SK-N-DZ (cell line): ENCODE measurements at regions not wholly inside any gene's neighbourhood (a gene's known extent, or its start where the extent isn't known, plus 50 kb on each side); places are given as distances from the start of the nearest gene placed in this dataset.
"Not testable (repeated sequence)": the region's sequence is repeated elsewhere in the genome, so short reads cannot be mapped to it uniquely, and the experiment has no call there.

Source experiments
- DNase-seq: peaks from one replicate; pipeline ENCODE4 v3.0.0-alpha.2; 2015; ENCODE audit warnings: low spot score

DNA sequence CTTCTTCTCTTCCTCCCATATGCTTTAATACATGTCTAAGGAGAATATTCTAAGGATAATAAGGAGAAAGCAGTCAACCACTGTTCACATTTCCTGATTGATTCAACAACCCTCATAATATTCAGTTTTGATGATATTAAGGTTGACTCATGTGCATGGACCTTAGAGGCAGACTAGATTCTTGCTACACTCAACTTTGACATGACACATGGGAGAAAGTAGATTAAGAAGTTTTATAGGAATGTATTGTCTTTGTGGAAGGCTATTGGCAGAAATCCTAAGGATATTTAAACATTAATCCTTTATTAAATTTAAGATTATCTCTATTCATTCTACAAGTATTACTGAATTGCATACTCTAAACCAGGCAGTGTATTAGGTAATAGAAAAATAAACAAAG, 309.1 kb upstream of the CYRIA start:
- DNase-seq, result no peak

- DNase-seq, result no peak
Measured at GRCh38 chr2:16973586-16974286, 308.1 kb upstream of the CYRIA start.

- DNase-seq, result no peak
Measured at GRCh38 chr2:16972276-16972675, 306.6 kb upstream of the CYRIA start.

DNA sequence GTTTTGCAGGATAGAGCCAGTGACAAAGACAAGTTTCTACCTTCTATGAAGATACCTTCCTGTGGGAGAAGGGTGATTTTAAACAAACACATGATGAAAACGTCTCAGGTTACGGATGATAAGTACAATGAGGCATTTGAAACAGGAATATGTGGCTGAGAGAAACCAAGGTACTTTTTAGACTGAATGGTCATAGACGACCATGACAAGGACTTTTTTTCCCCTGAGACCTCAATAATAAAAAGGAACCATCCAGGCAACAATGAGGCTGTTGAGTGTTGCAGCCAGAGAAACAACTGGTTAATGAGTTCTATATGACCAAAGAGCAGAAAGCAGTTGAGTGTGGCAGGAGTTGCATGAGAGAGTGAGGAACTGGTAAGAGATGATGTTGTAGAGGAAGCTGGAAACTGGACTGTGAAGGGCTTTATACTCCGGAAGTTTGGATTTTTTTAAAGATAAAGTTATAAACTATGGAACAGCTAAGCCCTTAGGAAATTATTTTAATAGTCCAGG, 306.1 kb upstream of the CYRIA start:
- DNase-seq, result no peak

DNA sequence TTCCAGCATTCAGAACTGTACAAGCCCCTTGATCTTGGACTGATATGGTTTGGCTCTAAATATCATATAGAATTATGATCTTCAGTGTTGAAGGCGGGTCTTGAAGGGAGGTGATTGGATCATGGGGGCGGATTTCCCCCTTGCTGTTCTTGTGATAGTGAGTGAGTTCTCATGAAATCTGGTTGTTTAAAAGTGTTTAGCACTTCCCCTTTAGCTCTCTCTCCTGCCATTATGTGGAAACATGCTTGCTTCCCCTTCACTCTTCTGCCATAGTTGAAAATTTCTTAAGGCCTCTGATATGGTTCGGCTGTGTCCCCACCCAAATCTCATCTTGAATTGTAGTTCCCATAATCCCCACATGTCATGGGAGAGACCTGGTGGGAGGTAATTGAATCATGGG, 305.3 kb upstream of the CYRIA start:
- not testable (repeated sequence) for DNase-seq

DNA sequence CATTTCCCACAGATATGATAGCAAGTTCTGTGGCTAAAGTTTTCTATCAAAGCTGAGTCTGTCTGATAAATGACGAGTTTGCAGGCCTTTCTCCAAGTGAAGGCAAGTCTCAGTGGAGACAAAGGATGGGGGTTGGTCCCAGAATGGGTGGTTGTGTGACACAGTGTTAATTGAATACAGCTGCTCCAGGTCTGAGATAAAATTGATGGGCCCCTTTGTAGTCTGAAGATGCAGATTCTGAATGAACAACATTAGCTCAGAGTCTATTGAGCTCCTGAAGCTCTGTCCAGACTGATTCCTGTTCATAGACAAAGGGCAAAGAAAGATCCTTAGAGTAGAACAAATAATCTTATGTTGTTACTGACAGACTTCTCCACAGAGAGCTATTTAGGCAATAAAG, 296.9 kb upstream of the CYRIA start:
- DNase-seq, result peak; percentile 85

- no peak for DNase-seq
Measured at GRCh38 chr2:16960579-16960978, 294.9 kb upstream of the CYRIA start.

DNA sequence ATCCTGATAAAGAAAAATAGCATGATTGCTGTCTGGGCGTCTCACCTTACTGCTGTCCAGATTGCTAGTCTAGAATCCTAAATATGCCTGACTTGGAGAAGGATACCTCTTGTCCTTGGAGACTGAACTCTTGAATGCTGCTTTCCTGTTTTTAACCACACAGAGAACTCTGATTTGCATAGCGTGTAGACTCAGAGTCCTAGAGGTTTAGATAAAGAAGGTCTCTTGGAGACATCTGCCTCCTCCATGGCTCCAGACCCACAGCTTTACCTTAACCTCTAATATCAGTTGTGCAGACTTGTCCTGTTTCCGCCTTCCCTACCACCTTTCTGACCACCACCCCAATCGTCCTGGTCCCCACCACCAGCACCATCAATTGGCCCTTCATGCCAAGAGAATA, 292.6 kb upstream of the CYRIA start:
- no peak for DNase-seq

- DNase-seq, result no peak
Measured at GRCh38 chr2:16952805-16953204, 287.2 kb upstream of the CYRIA start.

GRCh38 chr2:16952368-16952767, 286.7 kb upstream of the CYRIA start:
- no peak for DNase-seq

- DNase-seq, result no peak
Measured at GRCh38 chr2:16950436-16950835, 284.8 kb upstream of the CYRIA start.

DNA sequence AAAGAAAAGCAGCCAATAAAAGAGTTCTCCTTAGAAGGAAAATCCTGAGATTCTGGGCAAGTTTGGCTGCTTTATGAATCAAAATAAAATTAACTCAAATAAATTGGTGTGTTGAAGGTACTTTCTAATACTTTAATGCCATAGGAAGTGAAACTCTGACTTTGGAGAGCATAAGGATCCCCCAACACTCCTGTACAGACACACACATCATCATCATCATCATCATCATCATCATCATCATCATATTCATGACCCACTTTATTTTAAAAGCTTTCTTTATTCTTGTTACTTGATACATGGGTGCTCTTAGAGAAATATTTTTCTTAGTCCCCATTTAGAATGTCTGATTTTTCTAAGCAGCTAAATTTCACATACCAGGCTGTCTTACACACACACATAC, 283.1 kb upstream of the CYRIA start:
- no peak for DNase-seq

DNA sequence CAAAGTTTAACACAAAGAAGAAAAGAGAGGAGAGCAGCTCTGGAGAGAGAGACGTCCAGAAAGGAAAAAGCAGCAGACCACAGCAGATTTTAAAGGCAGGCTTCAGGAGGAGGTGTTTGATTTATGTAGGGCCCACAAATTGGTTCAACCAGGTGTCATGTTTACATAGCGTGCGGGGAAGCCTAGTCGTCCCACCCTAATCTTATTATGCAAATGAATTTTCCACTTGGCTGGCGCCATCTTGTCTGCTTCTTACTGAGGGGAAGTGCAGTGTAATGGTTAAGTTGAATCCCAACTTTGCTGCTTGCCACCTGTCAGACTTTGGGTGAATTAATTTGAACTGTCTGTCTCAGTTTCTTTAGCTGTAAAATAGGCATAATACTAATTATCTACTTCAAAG, 282.4 kb upstream of the CYRIA start:
- DNase-seq, result peak; percentile 48

- no peak for DNase-seq
Measured at GRCh38 chr2:16943279-16943958, 277.8 kb upstream of the CYRIA start.

GRCh38 chr2:16940214-16940613, 274.6 kb upstream of the CYRIA start:
- DNase-seq, result no peak

GRCh38 chr2:16939771-16940170, 274.1 kb upstream of the CYRIA start:
- DNase-seq, result no peak

GRCh38 chr2:16933355-16933754, 267.7 kb upstream of the CYRIA start:
- DNase-seq, result peak; percentile 21

DNA sequence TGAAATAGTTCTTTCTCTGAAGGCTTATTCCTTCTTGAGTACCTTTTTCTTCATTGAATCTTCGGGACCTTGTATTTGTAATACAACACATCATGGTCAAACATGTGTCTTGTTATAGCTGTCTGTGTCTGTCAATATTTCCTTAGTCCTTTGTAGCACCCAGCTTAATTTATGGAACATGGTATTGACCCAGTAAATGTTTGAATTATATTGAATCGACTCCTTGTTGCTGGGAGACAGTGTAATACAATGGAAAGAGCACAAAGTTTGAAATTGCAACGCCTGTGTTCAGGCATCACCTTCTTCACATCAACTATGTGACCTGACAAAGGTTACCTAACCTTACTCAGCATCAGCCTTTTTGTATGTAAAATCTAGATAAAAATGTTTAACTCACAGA, 267.2 kb upstream of the CYRIA start:
- DNase-seq, result no peak

- DNase-seq, result no peak
Measured at GRCh38 chr2:16931441-16931840, 265.8 kb upstream of the CYRIA start.

GRCh38 chr2:16927398-16927797, 261.8 kb upstream of the CYRIA start:
- DNase-seq, result no peak

DNA sequence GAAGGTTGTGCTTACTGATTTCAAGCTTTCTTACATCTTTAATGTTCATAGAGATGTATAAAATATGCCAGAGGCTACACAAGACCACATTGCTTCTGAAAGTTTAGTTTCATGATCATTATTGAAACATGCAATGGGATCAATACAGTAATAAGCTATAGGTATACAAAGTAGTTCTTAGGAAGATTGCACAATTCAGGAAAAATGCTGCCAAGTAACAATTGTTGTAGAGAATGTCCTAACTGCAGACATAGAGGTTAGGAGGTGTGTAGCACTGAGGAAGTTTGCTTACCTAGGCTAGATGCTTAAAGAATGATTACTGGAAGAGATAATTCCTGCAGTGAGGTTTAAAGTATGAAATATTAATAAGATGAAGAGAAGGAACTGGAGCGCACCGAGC, 259.5 kb upstream of the CYRIA start:
- no peak for DNase-seq

DNA sequence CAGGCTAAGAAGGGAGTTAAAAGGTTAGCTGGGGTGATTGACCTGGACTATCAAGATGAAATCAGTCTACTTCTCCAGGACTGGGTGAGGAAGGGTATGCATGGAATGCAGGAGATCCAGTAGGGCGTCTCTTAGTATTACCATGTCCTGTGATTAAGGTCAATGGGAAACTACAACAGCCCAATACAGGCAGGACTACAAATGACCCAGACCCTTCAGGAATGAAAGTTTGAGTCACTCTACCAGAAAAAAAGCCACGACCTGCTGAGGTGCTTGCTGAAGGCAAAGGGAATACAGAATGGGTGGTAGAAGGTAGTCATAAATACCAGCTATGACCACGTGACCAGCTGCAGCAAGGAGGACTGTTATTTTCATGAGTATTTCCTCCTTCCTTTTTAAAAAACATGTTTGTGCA, 249.7 kb upstream of the CYRIA start:
- DNase-seq, result not testable (repeated sequence)

DNA sequence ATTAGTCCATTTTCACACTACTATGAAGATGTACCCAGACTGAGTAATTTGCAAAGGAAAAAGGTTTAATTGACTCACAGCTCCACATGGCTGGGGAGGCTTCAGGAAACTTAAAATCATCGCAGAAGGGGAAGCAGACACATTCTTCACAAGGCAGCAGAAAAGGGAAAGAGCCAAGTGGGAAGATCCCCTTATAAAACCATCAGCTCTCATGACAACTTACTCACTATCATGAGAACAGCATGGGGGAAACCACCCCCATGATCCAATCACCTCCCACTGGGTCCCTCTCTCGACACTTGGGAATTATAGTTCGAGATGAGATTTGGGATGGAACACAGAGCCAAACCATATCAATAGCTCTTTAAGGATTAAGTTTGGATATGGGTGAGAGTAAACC, 246.1 kb upstream of the CYRIA start:
- no peak for DNase-seq
